ENCODE measurements at regions not wholly inside any gene's neighbourhood (a gene's known extent, or its start where the extent isn't known, plus 50 kb on each side); places are given as distances from the start of the nearest gene placed in this dataset.

DNA sequence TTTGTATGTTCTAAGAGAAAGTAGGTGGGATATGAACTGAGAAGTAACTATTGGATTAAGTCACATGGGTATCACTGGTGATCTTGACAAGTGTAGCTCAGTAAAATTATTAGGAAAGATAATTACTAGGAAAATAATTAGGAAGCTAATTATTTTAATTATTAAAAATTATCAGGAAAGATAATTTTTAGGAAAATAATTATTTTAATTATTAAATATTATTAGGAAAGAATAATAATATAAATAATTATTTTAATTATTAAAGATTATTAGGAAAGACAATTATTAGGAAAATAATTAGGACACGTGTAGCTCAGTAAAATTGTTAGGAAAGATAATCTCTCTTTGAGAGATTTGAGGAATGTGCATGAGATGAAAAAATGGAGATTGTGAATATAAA, 623.4 kb upstream of the PIK3C3 start:
- no TSS peak for BruUV-seq (replicated peaks)
- H3K27ac Mint-ChIP-seq (ENCODE audit: low read depth, unreplicated experiment): no peak overlapping the region
- H3K27me3 Mint-ChIP-seq (ENCODE audit: insufficient read depth, unreplicated experiment): no peaks in the 10 kb centered on the region
- H3K9me3 Mint-ChIP-seq (ENCODE audit: unreplicated experiment): no peaks in the 10 kb centered on the region
- no peaks in the 10 kb centered on the region for H3K36me3 Mint-ChIP-seq (ENCODE audit: insufficient read depth, unreplicated experiment)
- intact Hi-C loops (cut with micrococcal nuclease): no loop called here
- no peaks in the 10 kb centered on the region for H3K4me1 Mint-ChIP-seq (ENCODE audit: insufficient read depth, unreplicated experiment)
- CTCF ChIA-PET: no interaction called here
- DNase-seq (ENCODE audit: unreplicated experiment): no peak
- POLR2A ChIA-PET: interaction anchor here (0.5 kb wide), 1 partner anchor 1184 kb away, joined by 5 read pairs; no protein-coding TSS in a partner anchor
- no peak overlapping the region for H3K4me3 Mint-ChIP-seq (ENCODE audit: unreplicated experiment)
- TF ChIP-seq, protein P1, sequence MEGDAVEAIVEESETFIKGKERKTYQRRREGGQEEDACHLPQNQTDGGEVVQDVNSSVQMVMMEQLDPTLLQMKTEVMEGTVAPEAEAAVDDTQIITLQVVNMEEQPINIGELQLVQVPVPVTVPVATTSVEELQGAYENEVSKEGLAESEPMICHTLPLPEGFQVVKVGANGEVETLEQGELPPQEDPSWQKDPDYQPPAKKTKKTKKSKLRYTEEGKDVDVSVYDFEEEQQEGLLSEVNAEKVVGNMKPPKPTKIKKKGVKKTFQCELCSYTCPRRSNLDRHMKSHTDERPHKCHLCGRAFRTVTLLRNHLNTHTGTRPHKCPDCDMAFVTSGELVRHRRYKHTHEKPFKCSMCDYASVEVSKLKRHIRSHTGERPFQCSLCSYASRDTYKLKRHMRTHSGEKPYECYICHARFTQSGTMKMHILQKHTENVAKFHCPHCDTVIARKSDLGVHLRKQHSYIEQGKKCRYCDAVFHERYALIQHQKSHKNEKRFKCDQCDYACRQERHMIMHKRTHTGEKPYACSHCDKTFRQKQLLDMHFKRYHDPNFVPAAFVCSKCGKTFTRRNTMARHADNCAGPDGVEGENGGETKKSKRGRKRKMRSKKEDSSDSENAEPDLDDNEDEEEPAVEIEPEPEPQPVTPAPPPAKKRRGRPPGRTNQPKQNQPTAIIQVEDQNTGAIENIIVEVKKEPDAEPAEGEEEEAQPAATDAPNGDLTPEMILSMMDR (IDR thresholded peaks at IDR 0.05; ENCODE audit: unreplicated experiment): no peak

DNA sequence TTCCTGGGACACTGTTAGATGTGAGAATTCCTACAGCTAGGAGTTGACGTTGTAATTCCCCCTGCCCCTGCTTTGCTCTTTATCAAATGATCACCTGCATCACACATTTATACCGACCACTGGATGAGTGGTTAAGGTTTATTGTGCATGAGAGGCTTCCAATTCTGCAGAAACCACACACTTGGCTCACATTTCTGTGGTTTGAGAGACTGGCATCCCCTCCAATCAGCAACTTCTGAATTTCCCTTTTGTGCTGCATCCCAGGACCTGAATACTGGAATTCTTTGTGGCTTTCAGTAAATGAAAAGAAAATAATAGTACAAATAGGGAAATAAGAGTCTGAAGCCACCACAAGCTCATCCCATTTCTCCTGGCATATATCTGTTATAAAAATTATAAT, 628.7 kb upstream of the PIK3C3 start:
- POLR2A ChIA-PET: no interaction called here
- no peaks in the 10 kb centered on the region for H3K36me3 Mint-ChIP-seq (ENCODE audit: insufficient read depth, unreplicated experiment)
- intact Hi-C loops (cut with micrococcal nuclease): no loop called here
- CTCF ChIA-PET: no interaction called here
- TF ChIP-seq, protein P1 (IDR thresholded peaks at IDR 0.05; ENCODE audit: unreplicated experiment): no peak
- no peak overlapping the region for H3K4me3 Mint-ChIP-seq (ENCODE audit: unreplicated experiment)
- peak; percentile 51 for DNase-seq (ENCODE audit: unreplicated experiment)
- no TSS peak for BruUV-seq (replicated peaks)
- peaks cover 31% of the 10 kb centered on the region for H3K4me1 Mint-ChIP-seq (ENCODE audit: insufficient read depth, unreplicated experiment)
- no peaks in the 10 kb centered on the region for H3K9me3 Mint-ChIP-seq (ENCODE audit: unreplicated experiment)
- H3K27me3 Mint-ChIP-seq (ENCODE audit: insufficient read depth, unreplicated experiment): no peaks in the 10 kb centered on the region
- peak overlapping the region; percentile 67 for H3K27ac Mint-ChIP-seq (ENCODE audit: low read depth, unreplicated experiment)

DNA sequence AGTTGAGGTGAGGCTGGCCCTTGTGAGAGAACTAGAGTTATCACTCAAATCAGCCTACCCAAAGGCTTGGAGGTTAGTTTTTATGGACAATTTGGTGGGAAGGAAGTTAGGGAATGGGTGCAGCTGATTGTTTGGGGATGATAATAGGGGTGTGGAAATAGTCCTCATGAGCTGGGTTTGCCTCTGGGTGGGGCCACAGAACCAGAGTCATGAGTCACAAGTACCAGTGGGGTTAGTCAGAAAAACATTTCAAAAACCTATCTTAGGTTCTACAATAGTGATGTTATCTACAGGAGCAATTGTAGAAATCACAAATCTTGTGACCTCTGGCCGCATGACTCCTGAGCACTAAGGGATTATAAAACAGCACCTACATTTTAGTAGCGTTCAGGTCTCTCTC, 630.1 kb upstream of the PIK3C3 start:
- ChIA-PET POLR2A (no interaction called here), CTCF (interaction anchor here (0.6 kb wide), 2 partner anchors 337 to 832 kb away, joined by 4 read pairs; no protein-coding TSS in a partner anchor)
- no peak overlapping the region for H3K4me3 Mint-ChIP-seq (ENCODE audit: unreplicated experiment)
- no peaks in the 10 kb centered on the region for H3K9me3 Mint-ChIP-seq (ENCODE audit: unreplicated experiment)
- no peaks in the 10 kb centered on the region for H3K36me3 Mint-ChIP-seq (ENCODE audit: insufficient read depth, unreplicated experiment)
- no TSS peak for BruUV-seq (replicated peaks)
- DNase-seq (ENCODE audit: unreplicated experiment): peak; percentile 65
- no peaks in the 10 kb centered on the region for H3K27me3 Mint-ChIP-seq (ENCODE audit: insufficient read depth, unreplicated experiment)
- TF ChIP-seq, protein P1 (IDR thresholded peaks at IDR 0.05; ENCODE audit: unreplicated experiment): no peak
- intact Hi-C loops (cut with micrococcal nuclease): no loop called here
- H3K27ac Mint-ChIP-seq (ENCODE audit: low read depth, unreplicated experiment): peak overlapping the region; percentile 67
- peaks cover 31% of the 10 kb centered on the region for H3K4me1 Mint-ChIP-seq (ENCODE audit: insufficient read depth, unreplicated experiment)

DNA sequence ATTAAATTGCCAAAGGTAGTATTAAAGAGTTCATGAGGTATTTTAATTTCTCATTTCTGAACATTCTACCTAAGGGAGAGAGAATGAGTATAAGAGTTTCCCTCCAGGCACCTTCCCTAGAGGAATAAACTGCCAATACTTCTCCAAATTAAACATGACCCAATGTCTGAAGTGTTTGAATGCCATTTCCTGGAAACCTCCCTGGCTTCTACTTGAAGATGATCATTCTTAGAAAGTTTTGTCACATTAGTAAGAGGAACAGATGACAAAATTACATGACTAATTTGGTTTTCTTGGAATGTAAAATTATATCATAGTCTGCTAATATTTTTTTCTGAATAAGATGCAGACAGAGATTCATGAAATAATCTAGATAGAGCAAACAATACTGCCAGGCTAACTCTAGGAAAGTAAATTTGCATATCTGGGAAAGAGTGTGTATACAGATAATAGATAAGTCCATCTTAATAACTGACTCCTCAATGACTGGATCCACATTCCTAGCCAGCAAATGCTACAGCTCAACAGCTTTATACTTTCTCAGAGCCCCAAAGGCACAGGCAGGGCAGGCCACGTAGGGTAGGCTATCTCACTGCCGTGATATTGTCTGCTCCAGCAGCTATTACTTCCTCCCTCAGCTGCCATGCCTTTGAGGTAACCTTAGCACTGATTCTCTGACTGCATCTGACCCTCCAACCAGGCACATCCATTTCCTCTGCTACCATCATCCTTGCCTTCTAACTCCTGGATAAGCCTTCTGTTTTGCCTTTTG, 630.8 kb upstream of the PIK3C3 start:
- intact Hi-C loops (cut with micrococcal nuclease): no loop called here
- BruUV-seq (replicated peaks): no TSS peak
- no peaks in the 10 kb centered on the region for H3K9me3 Mint-ChIP-seq (ENCODE audit: unreplicated experiment)
- no peak overlapping the region for H3K4me3 Mint-ChIP-seq (ENCODE audit: unreplicated experiment)
- ChIA-PET CTCF (interaction anchor here (0.6 kb wide), 1 partner anchor 336 kb away, joined by 4 read pairs; no protein-coding TSS in a partner anchor), POLR2A (interaction anchor here (0.6 kb wide), 1 partner anchor 239 kb away, joined by 3 read pairs; no protein-coding TSS in a partner anchor)
- TF ChIP-seq, protein P1 (IDR thresholded peaks at IDR 0.05; ENCODE audit: unreplicated experiment): no peak
- H3K27ac Mint-ChIP-seq (ENCODE audit: low read depth, unreplicated experiment): peak overlapping the region; percentile 67
- no peaks in the 10 kb centered on the region for H3K27me3 Mint-ChIP-seq (ENCODE audit: insufficient read depth, unreplicated experiment)
- peaks cover 31% of the 10 kb centered on the region for H3K4me1 Mint-ChIP-seq (ENCODE audit: insufficient read depth, unreplicated experiment)
- no peak for DNase-seq (ENCODE audit: unreplicated experiment)
- no peaks in the 10 kb centered on the region for H3K36me3 Mint-ChIP-seq (ENCODE audit: insufficient read depth, unreplicated experiment)

Measured in MCF 10A (cell line).